SH-SY5Y (cell line): ENCODE measurements at regions not wholly inside any gene's neighbourhood (a gene's known extent, or its start where the extent isn't known, plus 50 kb on each side); places are given as distances from the start of the nearest gene placed in this dataset.

Experiments used
- GATA2 ChIP-seq: IDR thresholded peaks from 2 replicates; pipeline ENCODE4 v1.6.1; 2011; ENCODE audit warnings: mild to moderate bottlenecking, low read depth, low read length
- GATA3 ChIP-seq: IDR thresholded peaks from 2 replicates; pipeline ENCODE4 v1.6.1; 2011; ENCODE audit warnings: low read depth, mild to moderate bottlenecking, low read length, moderate library complexity

- TF ChIP-seq GATA2, result no peak
- no peak for TF ChIP-seq GATA3
Measured at GRCh38 chr1:228889289-228889688, 154.0 kb downstream of the RHOU start.
